Suprapubic skin (tissue), 4 donors: ENCODE measurements at regions not wholly inside any gene's neighbourhood (a gene's known extent, or its start where the extent isn't known, plus 50 kb on each side); places are given as distances from the start of the nearest gene placed in this dataset.

ENCODE experiments used
- DNase-seq, 2 donors: peaks; one replicate each; pipeline ENCODE4 v3.0.0-alpha.2; 2019; ENCODE audit warnings: low spot score in 2 of 2
- H3K27ac ChIP-seq: fragments of 200-600 bp; sonication (generic); one replicate; pipeline ENCODE4 v1.5.1; 2019
- H3K27me3 ChIP-seq: fragments of 200-600 bp; sonication (generic); one replicate; pipeline ENCODE4 v1.5.1; 2019
- H3K36me3 ChIP-seq: fragments of 200-600 bp; sonication (generic); one replicate; pipeline ENCODE4 v1.5.1; 2019
- H3K4me1 ChIP-seq: fragments of 200-600 bp; sonication (generic); one replicate; pipeline ENCODE4 v1.5.1; 2019
- H3K4me3 ChIP-seq: fragments of 200-600 bp; sonication (generic); one replicate; pipeline ENCODE4 v1.5.1; 2019; ENCODE audit warnings: mild to moderate bottlenecking
- H3K9me3 ChIP-seq: fragments of 200-600 bp; sonication (generic); one replicate; pipeline ENCODE4 v1.5.1; 2019
- CTCF ChIP-seq, 2 donors: fragments of 200-600 bp in 1 of 2; fragments of 450-650 bp in 1 of 2; sonication (generic) in 1 of 2; IDR thresholded peaks; one replicate each; pipeline ENCODE4 v1.5.1; 2016 to 2019; ENCODE audit warnings: antibody characterized with exemption in 2 of 2, mild to moderate bottlenecking in 1 of 2, moderate library complexity in 1 of 2
- EP300 ChIP-seq: sonication (generic); formaldehyde crosslinking; IDR thresholded peaks from one replicate; pipeline ENCODE4 v1.6.1; 2017; ENCODE audit warnings: antibody characterized with exemption
- POLR2A ChIP-seq, 2 donors: fragments of 450-650 bp; IDR thresholded peaks; one replicate each; pipeline ENCODE4 v1.6.1; 2017; ENCODE audit warnings: antibody characterized with exemption in 2 of 2, mild to moderate bottlenecking in 2 of 2, moderate library complexity in 2 of 2
- POLR2AphosphoS5 ChIP-seq, 3 donors: sonication (generic); formaldehyde crosslinking; IDR thresholded peaks; one replicate each; pipeline ENCODE4 v1.6.1; 2017; ENCODE audit warnings: antibody characterized with exemption in 3 of 3
- WGBS: methylation state at CpG from one replicate; pipeline ENCODE4 v1.1.5; 2018; 5-methylcytosine and 5-hydroxymethylcytosine counted together

GRCh38 chr11:45045683-45046471 is 95.2 kb upstream of the TP53I11 start:
- Histone ChIP-seq H3K36me3 (no peaks in the 10 kb centered on the region), H3K27me3 (no peaks in the 10 kb centered on the region), H3K27ac (peak overlapping the region; percentile 72), H3K9me3 (no peaks in the 10 kb centered on the region), H3K4me3 (no peak overlapping the region), H3K4me1 (peaks cover 66% of the 10 kb centered on the region)
- TF ChIP-seq POLR2AphosphoS5 (IDR thresholded peaks at IDR 0.05) = peak in 1 of 3 donors; percentile 34
- TF ChIP-seq EP300 = no peak
- 51% methylated on average over 19 of the region's 19 CpGs for WGBS
- DNase-seq = peak; percentile 81 to 84

- Histone ChIP-seq H3K27me3 (no peaks in the 10 kb centered on the region), H3K27ac (no peak overlapping the region), H3K36me3 (no peaks in the 10 kb centered on the region), H3K4me1 (peaks cover 47% of the 10 kb centered on the region), H3K4me3 (no peak overlapping the region), H3K9me3 (no peaks in the 10 kb centered on the region)
- DNase-seq = no peak
- WGBS = 78% methylated on average over 7 of the region's 7 CpGs
- TF ChIP-seq POLR2A (IDR thresholded peaks at IDR 0.05) (no peak), CTCF (IDR thresholded peaks at IDR 0.05) (no peak), EP300 (no peak), POLR2AphosphoS5 (IDR thresholded peaks at IDR 0.05) (no peak)
These were observed 97.7 kb upstream of the TP53I11 start for GRCh38 chr11:45048313-45048841.

- H3K27me3 ChIP-seq = no peaks in the 10 kb centered on the region
- no peak overlapping the region for H3K4me3 ChIP-seq
- H3K36me3 ChIP-seq = no peaks in the 10 kb centered on the region
- H3K27ac ChIP-seq = no peak overlapping the region
- peaks cover 45% of the 10 kb centered on the region for H3K4me1 ChIP-seq
- TF ChIP-seq EP300 (no peak), CTCF (IDR thresholded peaks at IDR 0.05) (no peak), POLR2A (IDR thresholded peaks at IDR 0.05) (no peak), POLR2AphosphoS5 (IDR thresholded peaks at IDR 0.05) (no peak)
- WGBS = 51% methylated on average over 22 of the region's 22 CpGs
- no peak for DNase-seq
- H3K9me3 ChIP-seq = no peaks in the 10 kb centered on the region
These were observed 97.4 kb upstream of the PRDM11 start for GRCh38 chr11:45048870-45049691.

GRCh38 chr11:45050111-45050510 is 96.3 kb upstream of the PRDM11 start:
- no peak for DNase-seq
- no peaks in the 10 kb centered on the region for H3K27me3 ChIP-seq
- no peak overlapping the region for H3K27ac ChIP-seq
- H3K4me3 ChIP-seq = no peak overlapping the region
- no peaks in the 10 kb centered on the region for H3K36me3 ChIP-seq
- WGBS = 89% methylated on average over 7 of the region's 7 CpGs
- H3K9me3 ChIP-seq = no peaks in the 10 kb centered on the region
- H3K4me1 ChIP-seq = peaks cover 40% of the 10 kb centered on the region
- TF ChIP-seq CTCF (IDR thresholded peaks at IDR 0.05) (no peak), POLR2A (IDR thresholded peaks at IDR 0.05) (no peak), POLR2AphosphoS5 (IDR thresholded peaks at IDR 0.05) (no peak)

GRCh38 chr11:45051621-45052020 is 94.8 kb upstream of the PRDM11 start:
- 76% methylated on average over 4 of the region's 4 CpGs for WGBS
- H3K27ac ChIP-seq = no peak overlapping the region
- TF ChIP-seq EP300 (no peak), CTCF (IDR thresholded peaks at IDR 0.05) (no peak), POLR2AphosphoS5 (IDR thresholded peaks at IDR 0.05) (no peak), POLR2A (IDR thresholded peaks at IDR 0.05) (no peak)

More at GRCh38 chr11:45051621-45052020, 94.8 kb upstream of the PRDM11 start:
- H3K36me3 ChIP-seq = no peaks in the 10 kb centered on the region
- H3K4me1 ChIP-seq = peaks cover 24% of the 10 kb centered on the region
- no peak for DNase-seq
- H3K9me3 ChIP-seq = no peaks in the 10 kb centered on the region
- no peaks in the 10 kb centered on the region for H3K27me3 ChIP-seq
- no peak overlapping the region for H3K4me3 ChIP-seq
